Left ventricle myocardium inferior (tissue), 1 donor: ENCODE measurements at regions not wholly inside any gene's neighbourhood (a gene's known extent, or its start where the extent isn't known, plus 50 kb on each side); places are given as distances from the start of the nearest gene placed in this dataset.

Experiments
- DNase-seq: peaks from one replicate; pipeline ENCODE4 v3.0.0-alpha.2; 2020
- H3K27ac ChIP-seq: fragments of 200-600 bp; replicated peaks from 2 replicates; pipeline ENCODE4 v1.8.0; 2021
- H3K27me3 ChIP-seq: fragments of 200-600 bp; 2 replicates; pipeline ENCODE4 v1.8.0; 2021; ENCODE audit warnings: low read depth
- H3K36me3 ChIP-seq: fragments of 200-600 bp; 2 replicates; pipeline ENCODE4 v1.8.0; 2021
- H3K4me1 ChIP-seq: fragments of 200-600 bp; 2 replicates; pipeline ENCODE4 v1.8.0; 2021
- H3K4me3 ChIP-seq: fragments of 200-600 bp; 2 replicates; pipeline ENCODE4 v1.8.0; 2021; ENCODE audit warnings: mild to moderate bottlenecking, moderate library complexity
- H3K9me3 ChIP-seq: fragments of 200-600 bp; replicated peaks from 2 replicates; pipeline ENCODE4 v1.8.0; 2021
- CTCF ChIP-seq: fragments of 200-600 bp; IDR thresholded peaks from 2 replicates; pipeline ENCODE4 v1.8.0; 2021; ENCODE audit warnings: antibody characterized with exemption, mild to moderate bottlenecking, borderline replicate concordance
- intact Hi-C: fragments of 100-400 bp; cut with micrococcal nuclease; formaldehyde crosslinking; loops from one replicate; pipeline ENCODE4 v1.11.0; 2022
- donor health status: DM: no; HTN: yes; CAD: no; lungs with severe emphysema.

- Histone ChIP-seq H3K4me3 (no peak overlapping the region), H3K36me3 (no peaks in the 10 kb centered on the region), H3K27ac (no peak overlapping the region), H3K9me3 (no peaks in the 10 kb centered on the region), H3K4me1 (no peaks in the 10 kb centered on the region), H3K27me3 (peaks cover 7% of the 10 kb centered on the region)
- DNase-seq, result no peak
- intact Hi-C loops, result no loop called here
- TF ChIP-seq CTCF, result no peak
Measured at GRCh38 chr12:5217936-5218335, 174.3 kb downstream of the KCNA5 start.

GRCh38 chr12:5220099-5220498 is 176.4 kb downstream of the KCNA5 start:
- H3K4me1 ChIP-seq, result no peaks in the 10 kb centered on the region
- no peak overlapping the region for H3K27ac ChIP-seq
- H3K36me3 ChIP-seq, result no peaks in the 10 kb centered on the region
- H3K4me3 ChIP-seq, result no peak overlapping the region
- H3K9me3 ChIP-seq, result no peaks in the 10 kb centered on the region
- intact Hi-C loops, result no loop called here
- peaks cover 7% of the 10 kb centered on the region for H3K27me3 ChIP-seq
- TF ChIP-seq CTCF, result no peak
- no peak for DNase-seq

GRCh38 chr12:5220835-5221234 is 177.2 kb downstream of the KCNA5 start:
- no peak for TF ChIP-seq CTCF
- intact Hi-C loops, result no loop called here
- H3K27me3 ChIP-seq, result peaks cover 7% of the 10 kb centered on the region

GRCh38 chr12:5222011-5222461 is 178.4 kb downstream of the KCNA5 start:
- TF ChIP-seq CTCF, result no peak
- H3K9me3 ChIP-seq, result no peaks in the 10 kb centered on the region
- no peak overlapping the region for H3K27ac ChIP-seq
- no peaks in the 10 kb centered on the region for H3K36me3 ChIP-seq
- DNase-seq, result no peak
- intact Hi-C loops, result no loop called here
- no peaks in the 10 kb centered on the region for H3K4me1 ChIP-seq
- H3K27me3 ChIP-seq, result peaks cover 4% of the 10 kb centered on the region
- no peak overlapping the region for H3K4me3 ChIP-seq

More at GRCh38 chr12:5220835-5221234, 177.2 kb downstream of the KCNA5 start:
- Histone ChIP-seq H3K9me3 (no peaks in the 10 kb centered on the region), H3K27ac (no peak overlapping the region), H3K36me3 (no peaks in the 10 kb centered on the region), H3K4me3 (no peak overlapping the region), H3K4me1 (no peaks in the 10 kb centered on the region)
- DNase-seq, result no peak

- no peak for TF ChIP-seq CTCF
- no peaks in the 10 kb centered on the region for H3K36me3 ChIP-seq
- no peaks in the 10 kb centered on the region for H3K27me3 ChIP-seq
- peaks cover 6% of the 10 kb centered on the region for H3K4me1 ChIP-seq
- no peak for DNase-seq
- intact Hi-C loops, result no loop called here
- no peak overlapping the region for H3K27ac ChIP-seq
- no peaks in the 10 kb centered on the region for H3K9me3 ChIP-seq
- no peak overlapping the region for H3K4me3 ChIP-seq
Measured at GRCh38 chr12:5222729-5223128, 179.1 kb downstream of the KCNA5 start.

GRCh38 chr12:5223881-5224280 is 180.2 kb downstream of the KCNA5 start:
- Histone ChIP-seq H3K9me3 (peaks cover 2% of the 10 kb centered on the region), H3K36me3 (no peaks in the 10 kb centered on the region), H3K27ac (no peak overlapping the region), H3K4me1 (peaks cover 13% of the 10 kb centered on the region), H3K27me3 (no peaks in the 10 kb centered on the region), H3K4me3 (no peak overlapping the region)
- TF ChIP-seq CTCF, result no peak
- intact Hi-C loops, result no loop called here
- no peak for DNase-seq
